ENCODE measurements at regions not wholly inside any gene's neighbourhood (a gene's known extent, or its start where the extent isn't known, plus 50 kb on each side); places are given as distances from the start of the nearest gene placed in this dataset.

GRCh38 chr4:181291615-181292014, 951.6 kb upstream of the TENM3 start:
- no peak overlapping the region for H3K4me2 ChIP-seq (ENCODE audit: insufficient read depth, low read length)
- no peak for TF ChIP-seq CTCF (IDR thresholded peaks at IDR 0.05; ENCODE audit: extremely low read depth, low read depth, low read length)
- no peaks in the 10 kb centered on the region for H3K4me1 ChIP-seq (ENCODE audit: insufficient read depth, low read length)
- H3K9me3 ChIP-seq (ENCODE audit: low read depth, low read length): no peaks in the 10 kb centered on the region
- H3K4me3 ChIP-seq (ENCODE audit: insufficient read depth, low read length): no peak overlapping the region
- no peak overlapping the region for H2AFZ ChIP-seq (ENCODE audit: low read length)
- no peaks in the 10 kb centered on the region for H3K79me2 ChIP-seq (ENCODE audit: insufficient read depth, low read length)
- H3K27me3 ChIP-seq (ENCODE audit: insufficient read depth, low read length): no peaks in the 10 kb centered on the region
- no peak overlapping the region for H3K27ac ChIP-seq (ENCODE audit: low read depth, low read length)
- no peak for DNase-seq (ENCODE audit: insufficient read length, low spot score, missing footprints)
- no peaks in the 10 kb centered on the region for H4K20me1 ChIP-seq (ENCODE audit: insufficient read depth, low read length)
- no peaks in the 10 kb centered on the region for H3K36me3 ChIP-seq (ENCODE audit: insufficient read depth, low read length)

GRCh38 chr4:181293014-181293413, 950.2 kb upstream of the TENM3 start:
- H3K36me3 ChIP-seq (ENCODE audit: insufficient read depth, low read length): no peaks in the 10 kb centered on the region
- H3K4me2 ChIP-seq (ENCODE audit: insufficient read depth, low read length): no peak overlapping the region
- no peak overlapping the region for H3K27ac ChIP-seq (ENCODE audit: low read depth, low read length)
- no peaks in the 10 kb centered on the region for H3K79me2 ChIP-seq (ENCODE audit: insufficient read depth, low read length)
- no peaks in the 10 kb centered on the region for H3K9me3 ChIP-seq (ENCODE audit: low read depth, low read length)
- no peak for DNase-seq (ENCODE audit: insufficient read length, low spot score, missing footprints)
- no peaks in the 10 kb centered on the region for H4K20me1 ChIP-seq (ENCODE audit: insufficient read depth, low read length)
- no peaks in the 10 kb centered on the region for H3K27me3 ChIP-seq (ENCODE audit: insufficient read depth, low read length)
- no peaks in the 10 kb centered on the region for H3K4me1 ChIP-seq (ENCODE audit: insufficient read depth, low read length)
- H3K4me3 ChIP-seq (ENCODE audit: insufficient read depth, low read length): no peak overlapping the region
- no peak for TF ChIP-seq CTCF (IDR thresholded peaks at IDR 0.05; ENCODE audit: extremely low read depth, low read depth, low read length)
- H2AFZ ChIP-seq (ENCODE audit: low read length): no peak overlapping the region

GRCh38 chr4:181293541-181293940, 949.7 kb upstream of the TENM3 start:
- Histone ChIP-seq H4K20me1 (ENCODE audit: insufficient read depth, low read length) (no peaks in the 10 kb centered on the region), H3K9me3 (ENCODE audit: low read depth, low read length) (no peaks in the 10 kb centered on the region), H3K27me3 (ENCODE audit: insufficient read depth, low read length) (no peaks in the 10 kb centered on the region), H3K4me2 (ENCODE audit: insufficient read depth, low read length) (no peak overlapping the region), H3K79me2 (ENCODE audit: insufficient read depth, low read length) (no peaks in the 10 kb centered on the region), H3K4me3 (ENCODE audit: insufficient read depth, low read length) (no peak overlapping the region), H3K27ac (ENCODE audit: low read depth, low read length) (no peak overlapping the region), H3K4me1 (ENCODE audit: insufficient read depth, low read length) (no peaks in the 10 kb centered on the region), H3K36me3 (ENCODE audit: insufficient read depth, low read length) (no peaks in the 10 kb centered on the region), H2AFZ (ENCODE audit: low read length) (no peak overlapping the region)
- no peak for TF ChIP-seq CTCF (IDR thresholded peaks at IDR 0.05; ENCODE audit: extremely low read depth, low read depth, low read length)
- DNase-seq (ENCODE audit: insufficient read length, low spot score, missing footprints): no peak

DNA sequence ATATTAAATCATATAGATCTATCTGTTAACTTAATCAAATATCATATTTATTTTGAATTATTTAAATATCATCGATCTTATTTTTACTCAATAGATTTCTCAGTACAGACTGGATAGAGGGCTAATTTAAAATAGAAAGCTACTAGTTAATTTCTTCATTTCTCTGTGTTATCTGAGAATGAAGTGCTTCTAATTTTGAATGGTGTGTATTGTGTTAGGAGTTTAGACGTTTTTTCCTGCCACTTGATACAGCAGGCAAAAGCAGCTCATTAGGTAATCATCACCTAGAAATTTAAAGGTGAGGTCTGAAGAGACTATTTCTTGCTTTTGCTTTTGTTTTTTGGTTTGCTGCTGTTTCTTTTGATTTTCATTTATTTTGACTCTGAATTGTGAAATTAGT, 948.8 kb upstream of the TENM3 start:
- no peaks in the 10 kb centered on the region for H3K4me1 ChIP-seq (ENCODE audit: insufficient read depth, low read length)
- DNase-seq (ENCODE audit: insufficient read length, low spot score, missing footprints): no peak
- no peak overlapping the region for H3K4me2 ChIP-seq (ENCODE audit: insufficient read depth, low read length)
- no peak overlapping the region for H3K4me3 ChIP-seq (ENCODE audit: insufficient read depth, low read length)
- no peaks in the 10 kb centered on the region for H3K36me3 ChIP-seq (ENCODE audit: insufficient read depth, low read length)
- no peaks in the 10 kb centered on the region for H4K20me1 ChIP-seq (ENCODE audit: insufficient read depth, low read length)
- H3K79me2 ChIP-seq (ENCODE audit: insufficient read depth, low read length): no peaks in the 10 kb centered on the region
- TF ChIP-seq CTCF (IDR thresholded peaks at IDR 0.05; ENCODE audit: extremely low read depth, low read depth, low read length): no peak
- no peaks in the 10 kb centered on the region for H3K27me3 ChIP-seq (ENCODE audit: insufficient read depth, low read length)
- no peak overlapping the region for H2AFZ ChIP-seq (ENCODE audit: low read length)
- H3K27ac ChIP-seq (ENCODE audit: low read depth, low read length): no peak overlapping the region
- H3K9me3 ChIP-seq (ENCODE audit: low read depth, low read length): no peaks in the 10 kb centered on the region
